ENCODE measurements at regions not wholly inside any gene's neighbourhood (a gene's known extent, or its start where the extent isn't known, plus 50 kb on each side); places are given as distances from the start of the nearest gene placed in this dataset.

DNA sequence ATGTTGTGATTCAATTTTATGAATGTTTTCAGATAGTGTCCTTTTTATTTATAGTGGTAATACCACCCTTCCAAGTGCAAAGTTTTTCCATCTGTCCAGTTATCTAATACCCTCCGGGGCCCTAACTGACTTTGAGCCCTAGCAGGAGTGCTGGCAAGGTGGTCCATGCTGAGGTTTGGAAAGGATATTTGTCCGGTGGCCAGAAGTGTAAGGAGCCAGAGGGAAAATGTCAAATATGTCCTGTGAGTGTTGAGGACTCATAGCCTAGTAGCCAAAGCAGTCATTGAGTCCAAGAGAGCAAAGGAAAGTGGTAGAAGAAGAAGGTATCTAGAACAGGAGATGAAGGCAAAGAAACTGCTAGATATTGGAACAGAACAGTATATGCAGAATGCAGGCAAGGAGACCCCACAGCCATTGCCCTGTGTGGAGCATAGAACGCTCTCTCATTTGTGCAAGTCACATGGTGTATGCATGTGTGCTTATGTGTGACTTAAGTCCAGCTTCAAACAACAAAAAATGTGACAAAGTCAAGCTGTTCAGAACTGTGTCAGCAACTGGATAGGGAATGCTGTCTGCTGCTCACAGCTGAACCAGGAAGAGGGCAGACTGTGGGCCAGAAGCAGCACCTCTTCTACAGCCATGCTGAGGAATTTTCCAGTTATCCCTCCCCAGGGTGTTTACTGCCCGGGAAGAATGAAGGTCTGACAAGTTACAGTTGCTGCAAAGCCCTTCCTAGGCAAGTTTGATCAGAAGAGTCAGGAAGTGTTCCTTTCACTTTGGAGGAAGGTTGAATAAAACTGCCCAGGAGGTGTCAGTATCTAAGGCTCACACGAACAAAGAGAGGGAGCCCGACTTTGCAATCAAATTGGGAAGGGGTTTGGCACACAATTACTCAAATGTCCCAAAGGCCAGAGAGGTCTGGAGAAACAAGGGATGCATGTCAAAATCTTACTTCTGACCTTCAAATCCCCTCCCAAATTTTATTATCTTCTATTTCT is 463.3 kb upstream of the DMAC1 start:
- no peak for FAIRE-seq
- Histone ChIP-seq H3K36me3 (no peaks in the 10 kb centered on the region), H3K27me3 (no peaks in the 10 kb centered on the region), H3K9me3 (no peaks in the 10 kb centered on the region), H3K4me1 (peaks cover 0 to 8% (median 5%) of the 10 kb centered on the region in 3 donors), H3K27ac (no peak overlapping the region), H3K4me3 (no peak overlapping the region)
- TF ChIP-seq, protein P1, sequence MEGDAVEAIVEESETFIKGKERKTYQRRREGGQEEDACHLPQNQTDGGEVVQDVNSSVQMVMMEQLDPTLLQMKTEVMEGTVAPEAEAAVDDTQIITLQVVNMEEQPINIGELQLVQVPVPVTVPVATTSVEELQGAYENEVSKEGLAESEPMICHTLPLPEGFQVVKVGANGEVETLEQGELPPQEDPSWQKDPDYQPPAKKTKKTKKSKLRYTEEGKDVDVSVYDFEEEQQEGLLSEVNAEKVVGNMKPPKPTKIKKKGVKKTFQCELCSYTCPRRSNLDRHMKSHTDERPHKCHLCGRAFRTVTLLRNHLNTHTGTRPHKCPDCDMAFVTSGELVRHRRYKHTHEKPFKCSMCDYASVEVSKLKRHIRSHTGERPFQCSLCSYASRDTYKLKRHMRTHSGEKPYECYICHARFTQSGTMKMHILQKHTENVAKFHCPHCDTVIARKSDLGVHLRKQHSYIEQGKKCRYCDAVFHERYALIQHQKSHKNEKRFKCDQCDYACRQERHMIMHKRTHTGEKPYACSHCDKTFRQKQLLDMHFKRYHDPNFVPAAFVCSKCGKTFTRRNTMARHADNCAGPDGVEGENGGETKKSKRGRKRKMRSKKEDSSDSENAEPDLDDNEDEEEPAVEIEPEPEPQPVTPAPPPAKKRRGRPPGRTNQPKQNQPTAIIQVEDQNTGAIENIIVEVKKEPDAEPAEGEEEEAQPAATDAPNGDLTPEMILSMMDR (IDR thresholded peaks at IDR 0.05): no peak
- WGBS, 2 donors: 72 to 76% methylated on average over 6 of the region's 6 CpGs
- no peak for DNase-seq
- peak in 2 of 4 donors; percentile 20 to 24 for ATAC-seq
- intact Hi-C loops (cut with DNase I): no loop called here

DNA sequence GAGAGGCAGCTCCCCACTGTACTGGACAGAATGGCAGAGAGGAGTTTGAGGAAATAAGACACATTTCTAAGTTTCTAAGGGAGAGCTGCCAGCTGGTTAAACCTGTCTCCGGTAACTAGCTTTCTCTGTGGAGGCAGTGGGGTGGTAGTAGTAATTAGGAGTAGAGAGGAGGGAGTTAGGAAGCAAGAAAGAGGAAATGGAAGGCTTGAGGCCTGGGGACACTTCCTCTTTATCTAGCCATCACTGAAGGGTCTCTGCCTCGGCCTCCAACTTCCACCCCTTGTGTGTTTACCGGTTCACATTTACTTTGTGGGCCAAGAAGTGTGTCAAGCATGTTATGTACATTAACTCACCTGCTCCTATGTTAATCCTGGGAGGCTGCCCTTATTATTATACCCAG is 462.2 kb upstream of the DMAC1 start:
- H3K4me3 ChIP-seq: no peak overlapping the region
- no peaks in the 10 kb centered on the region for H3K36me3 ChIP-seq
- WGBS, 2 donors: 95% methylated on average over 3 of the region's 3 CpGs
- no peak for FAIRE-seq
- TF ChIP-seq, protein P1 (IDR thresholded peaks at IDR 0.05): no peak
- no peaks in the 10 kb centered on the region for H3K4me1 ChIP-seq
- H3K27ac ChIP-seq: no peak overlapping the region
- no peak for ATAC-seq
- no peak for DNase-seq
- H3K27me3 ChIP-seq: no peaks in the 10 kb centered on the region
- no peaks in the 10 kb centered on the region for H3K9me3 ChIP-seq
- intact Hi-C loops (cut with DNase I): no loop called here

DNA sequence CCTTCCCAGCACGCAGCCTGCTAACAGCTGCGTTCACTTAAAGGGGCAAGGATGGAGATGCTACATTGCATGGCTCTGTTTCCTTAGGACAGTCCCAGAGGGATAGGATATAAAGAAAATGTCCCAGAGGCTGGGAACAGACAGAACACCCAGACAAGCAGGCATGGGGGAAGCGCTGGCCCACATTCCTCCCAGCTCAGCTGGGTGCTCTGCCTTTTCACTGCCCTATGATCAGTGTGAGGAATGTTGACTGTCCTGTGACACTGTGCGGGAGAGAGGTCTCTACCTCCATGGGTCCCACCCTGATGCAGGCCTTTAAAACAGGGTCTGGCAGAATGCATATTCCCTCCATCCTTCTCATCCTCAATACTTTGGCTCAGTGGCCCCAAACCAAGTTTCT is 459.4 kb upstream of the DMAC1 start:
- Histone ChIP-seq H3K27ac (no peak overlapping the region), H3K4me3 (no peak overlapping the region), H3K36me3 (no peaks in the 10 kb centered on the region), H3K9me3 (no peaks in the 10 kb centered on the region), H3K27me3 (no peaks in the 10 kb centered on the region), H3K4me1 (no peaks in the 10 kb centered on the region)
- ATAC-seq (no peak), DNase-seq (no peak), FAIRE-seq (no peak)
- TF ChIP-seq, protein P1 (IDR thresholded peaks at IDR 0.05): no peak
- intact Hi-C loops (cut with DNase I): no loop called here
- WGBS, 2 donors: 93 to 100% methylated on average over 4 of the region's 4 CpGs

DNA sequence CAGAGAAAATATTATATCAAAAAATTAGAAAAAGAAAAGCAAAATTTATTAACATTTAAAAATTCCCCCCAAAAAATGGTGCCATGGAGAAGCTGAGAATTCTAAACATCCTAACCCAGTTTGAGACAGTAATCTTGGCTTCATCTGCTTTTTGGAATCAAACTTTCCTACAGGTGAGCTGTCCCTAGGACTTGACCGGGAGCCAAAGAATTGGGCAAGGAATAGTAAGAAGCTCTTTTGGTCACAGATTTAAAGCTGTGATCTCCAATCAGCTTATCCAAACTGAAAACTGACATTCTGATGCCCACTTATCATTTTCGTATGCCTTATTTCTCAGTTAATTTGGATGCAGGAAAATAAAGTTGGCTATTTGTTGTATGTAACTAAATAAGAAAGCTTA is 457.3 kb upstream of the DMAC1 start:
- Histone ChIP-seq H3K9me3 (no peaks in the 10 kb centered on the region), H3K27ac (no peak overlapping the region), H3K4me3 (no peak overlapping the region), H3K27me3 (no peaks in the 10 kb centered on the region), H3K36me3 (no peaks in the 10 kb centered on the region), H3K4me1 (no peaks in the 10 kb centered on the region)
- FAIRE-seq: no peak
- ATAC-seq: no peak
- DNase-seq: no peak
- WGBS, 2 donors: 77 to 80% methylated on average over 2 of the region's 2 CpGs
- intact Hi-C loops (cut with DNase I): no loop called here
- TF ChIP-seq, protein P1 (IDR thresholded peaks at IDR 0.05): no peak

DNA sequence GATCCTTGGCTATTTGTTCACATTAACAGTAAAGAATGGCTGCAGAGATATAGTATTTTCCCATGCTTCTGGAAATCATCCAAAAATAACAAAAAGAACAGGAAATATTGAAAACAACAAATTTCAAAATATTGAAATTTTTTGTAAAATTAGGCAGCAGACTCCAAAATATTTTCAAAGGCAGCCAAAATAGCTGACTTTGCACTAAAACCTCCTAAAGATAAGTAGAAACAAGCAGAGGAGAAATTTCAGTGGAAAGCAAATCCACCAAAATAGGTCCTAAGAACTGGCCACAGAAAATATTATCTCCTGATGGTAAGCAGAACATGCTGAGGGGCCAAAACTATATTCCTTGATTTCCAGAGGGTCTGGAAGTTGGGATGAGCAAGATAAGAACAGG is 456.3 kb upstream of the DMAC1 start:
- Histone ChIP-seq H3K9me3 (no peaks in the 10 kb centered on the region), H3K27me3 (no peaks in the 10 kb centered on the region), H3K4me3 (no peak overlapping the region), H3K27ac (no peak overlapping the region), H3K4me1 (no peaks in the 10 kb centered on the region), H3K36me3 (no peaks in the 10 kb centered on the region)
- ATAC-seq (no peak), DNase-seq (no peak), FAIRE-seq (no peak)
- intact Hi-C loops (cut with DNase I): no loop called here
- TF ChIP-seq, protein P1 (IDR thresholded peaks at IDR 0.05): no peak

Data from pancreas (tissue), 10 donors.